Endothelial cell (in vitro differentiated cells): ENCODE measurements at regions not wholly inside any gene's neighbourhood (a gene's known extent, or its start where the extent isn't known, plus 50 kb on each side); places are given as distances from the start of the nearest gene placed in this dataset.

Source experiments
- DNase-seq: peaks from one replicate; pipeline ENCODE4 v3.0.0; 2021; ENCODE audit warnings: low spot score
- H3K27ac Mint-ChIP-seq: one replicate; pipeline ENCODE4 v1.8.0; 2021; ENCODE audit warnings: mixed read lengths, inconsistent platforms; ENCODE audit not compliant: unreplicated experiment
- H3K27me3 Mint-ChIP-seq: one replicate; pipeline ENCODE4 v1.8.0; 2021; ENCODE audit warnings: mild to moderate bottlenecking, moderate library complexity, mixed read lengths, inconsistent platforms; ENCODE audit not compliant: unreplicated experiment
- H3K36me3 Mint-ChIP-seq: one replicate; pipeline ENCODE4 v1.8.0; 2021; ENCODE audit warnings: mild to moderate bottlenecking, low read depth, mixed read lengths, inconsistent platforms; ENCODE audit not compliant: unreplicated experiment
- H3K4me1 Mint-ChIP-seq: one replicate; pipeline ENCODE4 v1.8.0; 2021; ENCODE audit warnings: mild to moderate bottlenecking, mixed read lengths, inconsistent platforms; ENCODE audit not compliant: unreplicated experiment
- H3K4me3 Mint-ChIP-seq: one replicate; pipeline ENCODE4 v1.8.0; 2021; ENCODE audit warnings: mild to moderate bottlenecking, mixed read lengths, inconsistent platforms; ENCODE audit not compliant: unreplicated experiment
- H3K9me3 Mint-ChIP-seq: one replicate; pipeline ENCODE4 v1.8.0; 2021; ENCODE audit warnings: mixed read lengths, inconsistent platforms; ENCODE audit not compliant: unreplicated experiment
- CTCF ChIP-seq: fragments of 200-600 bp; sonication (generic); IDR thresholded peaks from one replicate; pipeline ENCODE4 v1.5.0; 2021; ENCODE audit warnings: antibody characterized with exemption; ENCODE audit not compliant: unreplicated experiment

DNA sequence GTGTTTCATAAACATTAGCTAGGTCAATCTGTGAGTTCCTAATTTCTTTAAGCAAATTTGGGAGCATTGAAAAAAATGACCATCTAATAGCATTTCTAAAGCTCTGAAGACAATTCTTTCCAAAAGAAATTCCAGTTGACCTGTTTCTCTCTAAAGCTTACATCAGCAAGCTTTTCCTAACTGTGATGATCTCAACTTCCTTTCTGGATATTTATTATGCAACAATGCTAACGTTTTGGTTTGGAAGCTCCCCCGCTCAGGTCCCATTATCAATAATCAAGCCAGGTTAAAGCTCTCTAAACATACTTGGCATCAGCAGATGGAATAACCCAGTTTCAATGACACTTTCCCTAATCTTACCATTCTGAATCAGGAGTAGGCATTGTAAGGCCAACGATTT lies 196.3 kb upstream of the TANK start:
- no peak for DNase-seq
- Mint-ChIP-seq H3K36me3 (no peaks in the 10 kb centered on the region), H3K4me3 (no peak overlapping the region), H3K27me3 (peaks cover 1% of the 10 kb centered on the region), H3K4me1 (no peaks in the 10 kb centered on the region), H3K9me3 (no peaks in the 10 kb centered on the region), H3K27ac (no peak overlapping the region)
- no peak for TF ChIP-seq CTCF

DNA sequence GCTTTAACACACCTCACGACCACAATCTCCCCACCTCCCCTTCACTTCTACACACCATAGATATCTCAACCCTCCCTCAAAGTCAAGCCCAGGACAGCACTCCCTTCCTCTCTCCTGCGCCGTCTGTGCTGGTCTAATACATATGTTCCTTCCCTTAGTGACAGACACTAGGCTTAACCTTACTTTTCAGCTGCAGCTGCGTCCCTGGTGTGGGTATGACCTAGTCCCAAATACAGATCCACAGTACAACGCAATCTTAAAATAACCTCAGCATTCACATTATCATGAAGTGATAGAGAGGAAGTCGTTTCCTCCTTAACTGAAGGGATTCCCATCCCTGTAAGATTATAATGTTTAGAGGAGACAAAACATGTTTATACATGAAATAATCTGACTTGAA lies 192.7 kb upstream of the TANK start:
- no peaks in the 10 kb centered on the region for H3K36me3 Mint-ChIP-seq
- H3K9me3 Mint-ChIP-seq, result no peaks in the 10 kb centered on the region
- TF ChIP-seq CTCF, result no peak
- H3K27me3 Mint-ChIP-seq, result peaks cover 3% of the 10 kb centered on the region
- DNase-seq, result no peak
- peaks cover 2% of the 10 kb centered on the region for H3K4me1 Mint-ChIP-seq
- no peak overlapping the region for H3K4me3 Mint-ChIP-seq
- no peak overlapping the region for H3K27ac Mint-ChIP-seq

- no peak for DNase-seq
- H3K9me3 Mint-ChIP-seq, result no peaks in the 10 kb centered on the region
- H3K4me1 Mint-ChIP-seq, result peaks cover 2% of the 10 kb centered on the region
- no peak for TF ChIP-seq CTCF
- no peak overlapping the region for H3K27ac Mint-ChIP-seq
- H3K27me3 Mint-ChIP-seq, result peaks cover 3% of the 10 kb centered on the region
- H3K4me3 Mint-ChIP-seq, result no peak overlapping the region
- H3K36me3 Mint-ChIP-seq, result no peaks in the 10 kb centered on the region
Measured at GRCh38 chr2:160968183-160968582, 192.0 kb upstream of the TANK start.

- peak overlapping the region; percentile 98 for H3K27ac Mint-ChIP-seq
- H3K36me3 Mint-ChIP-seq, result no peaks in the 10 kb centered on the region
- peak; percentile 55 for TF ChIP-seq CTCF
- DNase-seq, result peak; percentile 47
- peaks cover 2% of the 10 kb centered on the region for H3K4me1 Mint-ChIP-seq
- H3K9me3 Mint-ChIP-seq, result no peaks in the 10 kb centered on the region
- H3K27me3 Mint-ChIP-seq, result peaks cover 3% of the 10 kb centered on the region
- peak overlapping the region; percentile 52 for H3K4me3 Mint-ChIP-seq
Measured at GRCh38 chr2:160970052-160970965, 189.9 kb upstream of the TANK start.

- Mint-ChIP-seq H3K9me3 (no peaks in the 10 kb centered on the region), H3K4me3 (no peak overlapping the region), H3K36me3 (no peaks in the 10 kb centered on the region), H3K27ac (no peak overlapping the region), H3K4me1 (peaks cover 2% of the 10 kb centered on the region), H3K27me3 (peaks cover 2% of the 10 kb centered on the region)
- DNase-seq, result no peak
- no peak for TF ChIP-seq CTCF
Measured at GRCh38 chr2:160973991-160974390, 186.2 kb upstream of the TANK start.
